ENCODE measurements at regions not wholly inside any gene's neighbourhood (a gene's known extent, or its start where the extent isn't known, plus 50 kb on each side); places are given as distances from the start of the nearest gene placed in this dataset.

- Histone ChIP-seq H3K27me3 (ENCODE audit: control insufficient read depth, insufficient read depth, low read length) (no peaks in the 10 kb centered on the region), H3K4me3 (ENCODE audit: low read length) (no peak overlapping the region), H3K36me3 (ENCODE audit: control insufficient read depth, insufficient read depth, low read length) (no peaks in the 10 kb centered on the region), H3K4me1 (ENCODE audit: control insufficient read depth, insufficient read depth, low read length) (no peaks in the 10 kb centered on the region), H3K9me3 (ENCODE audit: control insufficient read depth, insufficient read depth, low read length) (no peaks in the 10 kb centered on the region), H3K27ac (ENCODE audit: low read length) (no peak overlapping the region)
- WGBS (ENCODE audit: insufficient coverage, insufficient read length) = no CpG with 5 or more reads among the region's 3 CpGs
- no peak for DNase-seq (ENCODE audit: low read depth, low spot score)
These were observed 96.0 kb upstream of the OSMR start for GRCh38 chr5:38749861-38750260.

GRCh38 chr5:38751103-38751502 is 94.7 kb upstream of the OSMR start:
- Histone ChIP-seq H3K4me3 (ENCODE audit: low read length) (no peak overlapping the region), H3K9me3 (ENCODE audit: control insufficient read depth, insufficient read depth, low read length) (no peaks in the 10 kb centered on the region), H3K27me3 (ENCODE audit: control insufficient read depth, insufficient read depth, low read length) (no peaks in the 10 kb centered on the region), H3K4me1 (ENCODE audit: control insufficient read depth, insufficient read depth, low read length) (no peaks in the 10 kb centered on the region), H3K36me3 (ENCODE audit: control insufficient read depth, insufficient read depth, low read length) (no peaks in the 10 kb centered on the region), H3K27ac (ENCODE audit: low read length) (no peak overlapping the region)
- DNase-seq (ENCODE audit: low read depth, low spot score) = peak; percentile 5
- WGBS (ENCODE audit: insufficient coverage, insufficient read length) = no CpG with 5 or more reads among the region's 4 CpGs

GRCh38 chr5:38752012-38752536 is 93.7 kb upstream of the OSMR start:
- no peak overlapping the region for H3K27ac ChIP-seq (ENCODE audit: low read length)

GRCh38 chr5:38752622-38753021 is 93.2 kb upstream of the OSMR start:
- H3K4me1 ChIP-seq (ENCODE audit: control insufficient read depth, insufficient read depth, low read length) = no peaks in the 10 kb centered on the region
- no CpG with 5 or more reads among the region's 4 CpGs for WGBS (ENCODE audit: insufficient coverage, insufficient read length)
- H3K9me3 ChIP-seq (ENCODE audit: control insufficient read depth, insufficient read depth, low read length) = no peaks in the 10 kb centered on the region
- H3K4me3 ChIP-seq (ENCODE audit: low read length) = no peak overlapping the region
- no peak for DNase-seq (ENCODE audit: low read depth, low spot score)
- H3K27ac ChIP-seq (ENCODE audit: low read length) = no peak overlapping the region
- no peaks in the 10 kb centered on the region for H3K27me3 ChIP-seq (ENCODE audit: control insufficient read depth, insufficient read depth, low read length)
- H3K36me3 ChIP-seq (ENCODE audit: control insufficient read depth, insufficient read depth, low read length) = no peaks in the 10 kb centered on the region

More at GRCh38 chr5:38752012-38752536, 93.7 kb upstream of the OSMR start:
- Histone ChIP-seq H3K4me1 (ENCODE audit: control insufficient read depth, insufficient read depth, low read length) (no peaks in the 10 kb centered on the region), H3K4me3 (ENCODE audit: low read length) (no peak overlapping the region), H3K36me3 (ENCODE audit: control insufficient read depth, insufficient read depth, low read length) (no peaks in the 10 kb centered on the region), H3K27me3 (ENCODE audit: control insufficient read depth, insufficient read depth, low read length) (no peaks in the 10 kb centered on the region), H3K9me3 (ENCODE audit: control insufficient read depth, insufficient read depth, low read length) (no peaks in the 10 kb centered on the region)
- no peak for DNase-seq (ENCODE audit: low read depth, low spot score)
- no CpG with 5 or more reads among the region's 6 CpGs for WGBS (ENCODE audit: insufficient coverage, insufficient read length)

GRCh38 chr5:38753141-38753540 is 92.7 kb upstream of the OSMR start:
- H3K4me1 ChIP-seq (ENCODE audit: control insufficient read depth, insufficient read depth, low read length) = no peaks in the 10 kb centered on the region
- no peaks in the 10 kb centered on the region for H3K27me3 ChIP-seq (ENCODE audit: control insufficient read depth, insufficient read depth, low read length)
- no peaks in the 10 kb centered on the region for H3K36me3 ChIP-seq (ENCODE audit: control insufficient read depth, insufficient read depth, low read length)
- H3K27ac ChIP-seq (ENCODE audit: low read length) = no peak overlapping the region
- WGBS (ENCODE audit: insufficient coverage, insufficient read length) = no CpG with 5 or more reads among the region's 3 CpGs
- H3K4me3 ChIP-seq (ENCODE audit: low read length) = no peak overlapping the region
- no peaks in the 10 kb centered on the region for H3K9me3 ChIP-seq (ENCODE audit: control insufficient read depth, insufficient read depth, low read length)
- no peak for DNase-seq (ENCODE audit: low read depth, low spot score)

- WGBS (ENCODE audit: insufficient coverage, insufficient read length) = no CpG with 5 or more reads among the region's 5 CpGs
- H3K27ac ChIP-seq (ENCODE audit: low read length) = no peak overlapping the region
- no peaks in the 10 kb centered on the region for H3K27me3 ChIP-seq (ENCODE audit: control insufficient read depth, insufficient read depth, low read length)
- no peaks in the 10 kb centered on the region for H3K36me3 ChIP-seq (ENCODE audit: control insufficient read depth, insufficient read depth, low read length)
- H3K4me1 ChIP-seq (ENCODE audit: control insufficient read depth, insufficient read depth, low read length) = no peaks in the 10 kb centered on the region
- no peaks in the 10 kb centered on the region for H3K9me3 ChIP-seq (ENCODE audit: control insufficient read depth, insufficient read depth, low read length)
- DNase-seq (ENCODE audit: low read depth, low spot score) = no peak
- no peak overlapping the region for H3K4me3 ChIP-seq (ENCODE audit: low read length)
These were observed 92.0 kb upstream of the OSMR start for GRCh38 chr5:38753776-38754175.

GRCh38 chr5:38755181-38755580 is 90.6 kb upstream of the OSMR start:
- Histone ChIP-seq H3K36me3 (ENCODE audit: control insufficient read depth, insufficient read depth, low read length) (no peaks in the 10 kb centered on the region), H3K9me3 (ENCODE audit: control insufficient read depth, insufficient read depth, low read length) (no peaks in the 10 kb centered on the region), H3K27ac (ENCODE audit: low read length) (no peak overlapping the region), H3K4me1 (ENCODE audit: control insufficient read depth, insufficient read depth, low read length) (no peaks in the 10 kb centered on the region), H3K4me3 (ENCODE audit: low read length) (no peak overlapping the region), H3K27me3 (ENCODE audit: control insufficient read depth, insufficient read depth, low read length) (no peaks in the 10 kb centered on the region; the same call in 1 of the 2 replicates)
- DNase-seq (ENCODE audit: low read depth, low spot score) = no peak
- WGBS (ENCODE audit: insufficient coverage, insufficient read length) = no CpG with 5 or more reads among the region's 2 CpGs

GRCh38 chr5:38756068-38756467 is 89.7 kb upstream of the OSMR start:
- no CpG with 5 or more reads among the region's 3 CpGs for WGBS (ENCODE audit: insufficient coverage, insufficient read length)

GRCh38 chr5:38757451-38758245 is 88.2 kb upstream of the OSMR start:
- Histone ChIP-seq H3K4me3 (ENCODE audit: low read length) (no peak overlapping the region), H3K36me3 (ENCODE audit: control insufficient read depth, insufficient read depth, low read length) (no peaks in the 10 kb centered on the region), H3K27ac (ENCODE audit: low read length) (no peak overlapping the region), H3K27me3 (ENCODE audit: control insufficient read depth, insufficient read depth, low read length) (no peaks in the 10 kb centered on the region; the same call in 1 of the 2 replicates), H3K4me1 (ENCODE audit: control insufficient read depth, insufficient read depth, low read length) (no peaks in the 10 kb centered on the region), H3K9me3 (ENCODE audit: control insufficient read depth, insufficient read depth, low read length) (no peaks in the 10 kb centered on the region)
- no peak for DNase-seq (ENCODE audit: low read depth, low spot score)
- no CpG with 5 or more reads among the region's 3 CpGs for WGBS (ENCODE audit: insufficient coverage, insufficient read length)

More at GRCh38 chr5:38756068-38756467, 89.7 kb upstream of the OSMR start:
- no peak for DNase-seq (ENCODE audit: low read depth, low spot score)
- Histone ChIP-seq H3K4me3 (ENCODE audit: low read length) (no peak overlapping the region), H3K27ac (ENCODE audit: low read length) (no peak overlapping the region), H3K9me3 (ENCODE audit: control insufficient read depth, insufficient read depth, low read length) (no peaks in the 10 kb centered on the region), H3K4me1 (ENCODE audit: control insufficient read depth, insufficient read depth, low read length) (no peaks in the 10 kb centered on the region), H3K27me3 (ENCODE audit: control insufficient read depth, insufficient read depth, low read length) (no peaks in the 10 kb centered on the region; the same call in 1 of the 2 replicates), H3K36me3 (ENCODE audit: control insufficient read depth, insufficient read depth, low read length) (no peaks in the 10 kb centered on the region)

GRCh38 chr5:38758774-38759600 is 86.8 kb upstream of the OSMR start:
- H3K4me1 ChIP-seq (ENCODE audit: control insufficient read depth, insufficient read depth, low read length) = no peaks in the 10 kb centered on the region
- H3K9me3 ChIP-seq (ENCODE audit: control insufficient read depth, insufficient read depth, low read length) = no peaks in the 10 kb centered on the region
- H3K27ac ChIP-seq (ENCODE audit: low read length) = no peak overlapping the region
- no peaks in the 10 kb centered on the region for H3K36me3 ChIP-seq (ENCODE audit: control insufficient read depth, insufficient read depth, low read length)
- no peaks in the 10 kb centered on the region; the same call in 1 of the 2 replicates for H3K27me3 ChIP-seq (ENCODE audit: control insufficient read depth, insufficient read depth, low read length)
- DNase-seq (ENCODE audit: low read depth, low spot score) = no peak
- H3K4me3 ChIP-seq (ENCODE audit: low read length) = no peak overlapping the region
- WGBS (ENCODE audit: insufficient coverage, insufficient read length) = no CpG with 5 or more reads among the region's 10 CpGs

All from iPS DF 6.9 (cell line).